ENCODE measurements at regions not wholly inside any gene's neighbourhood (a gene's known extent, or its start where the extent isn't known, plus 50 kb on each side); places are given as distances from the start of the nearest gene placed in this dataset.

DNA sequence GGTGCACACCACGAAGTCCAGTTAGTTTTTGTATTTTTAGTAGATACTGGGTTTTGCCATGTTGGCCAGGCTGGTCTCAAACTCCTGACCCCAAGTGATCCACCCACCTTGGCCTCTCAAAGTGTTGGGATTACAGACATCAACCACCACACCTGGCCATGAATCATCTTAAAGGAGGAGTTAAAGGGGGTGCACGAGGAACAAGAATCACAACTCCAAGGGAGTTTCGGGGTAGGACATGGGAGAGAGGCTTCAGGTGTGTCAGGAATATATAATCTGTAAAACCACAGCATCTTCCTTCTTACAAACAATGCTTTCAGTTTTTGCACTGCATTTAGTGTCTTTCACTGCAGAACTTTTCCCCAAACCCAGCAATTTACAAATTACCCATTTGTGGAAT, 137.4 kb upstream of the SGK1 start:
- Mint-ChIP-seq H3K27me3 (ENCODE audit: insufficient read depth, low read depth) (no peaks in the 10 kb centered on the region), H3K36me3 (no peaks in the 10 kb centered on the region), H3K4me1 (peaks cover 4% of the 10 kb centered on the region), H3K27ac (no peak overlapping the region), H3K4me3 (no peak overlapping the region), H3K9me3 (no peaks in the 10 kb centered on the region)
- Histone ChIP-seq H4K20me1 (ENCODE audit: low read depth) (no peaks in the 10 kb centered on the region), H3K27ac (no peak overlapping the region), H3K27me3 (no peaks in the 10 kb centered on the region), H3K9me3 (ENCODE audit: low read depth) (no peaks in the 10 kb centered on the region), H3K36me3 (no peaks in the 10 kb centered on the region), H3K4me3 (no peak overlapping the region), H3K9ac (no peak overlapping the region), H3K79me2 (ENCODE audit: low read depth) (no peaks in the 10 kb centered on the region), H2AFZ (replicated peaks) (no peak overlapping the region), H3K4me1 (no peaks in the 10 kb centered on the region), H3K4me2 (no peak overlapping the region), H3F3A (ENCODE audit: low read depth) (no peaks in the 10 kb centered on the region)
- DNase-seq (ENCODE audit: low spot score), result no peak
- TF ChIP-seq, protein P1, sequence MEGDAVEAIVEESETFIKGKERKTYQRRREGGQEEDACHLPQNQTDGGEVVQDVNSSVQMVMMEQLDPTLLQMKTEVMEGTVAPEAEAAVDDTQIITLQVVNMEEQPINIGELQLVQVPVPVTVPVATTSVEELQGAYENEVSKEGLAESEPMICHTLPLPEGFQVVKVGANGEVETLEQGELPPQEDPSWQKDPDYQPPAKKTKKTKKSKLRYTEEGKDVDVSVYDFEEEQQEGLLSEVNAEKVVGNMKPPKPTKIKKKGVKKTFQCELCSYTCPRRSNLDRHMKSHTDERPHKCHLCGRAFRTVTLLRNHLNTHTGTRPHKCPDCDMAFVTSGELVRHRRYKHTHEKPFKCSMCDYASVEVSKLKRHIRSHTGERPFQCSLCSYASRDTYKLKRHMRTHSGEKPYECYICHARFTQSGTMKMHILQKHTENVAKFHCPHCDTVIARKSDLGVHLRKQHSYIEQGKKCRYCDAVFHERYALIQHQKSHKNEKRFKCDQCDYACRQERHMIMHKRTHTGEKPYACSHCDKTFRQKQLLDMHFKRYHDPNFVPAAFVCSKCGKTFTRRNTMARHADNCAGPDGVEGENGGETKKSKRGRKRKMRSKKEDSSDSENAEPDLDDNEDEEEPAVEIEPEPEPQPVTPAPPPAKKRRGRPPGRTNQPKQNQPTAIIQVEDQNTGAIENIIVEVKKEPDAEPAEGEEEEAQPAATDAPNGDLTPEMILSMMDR (IDR thresholded peaks at IDR 0.05), result no peak

DNA sequence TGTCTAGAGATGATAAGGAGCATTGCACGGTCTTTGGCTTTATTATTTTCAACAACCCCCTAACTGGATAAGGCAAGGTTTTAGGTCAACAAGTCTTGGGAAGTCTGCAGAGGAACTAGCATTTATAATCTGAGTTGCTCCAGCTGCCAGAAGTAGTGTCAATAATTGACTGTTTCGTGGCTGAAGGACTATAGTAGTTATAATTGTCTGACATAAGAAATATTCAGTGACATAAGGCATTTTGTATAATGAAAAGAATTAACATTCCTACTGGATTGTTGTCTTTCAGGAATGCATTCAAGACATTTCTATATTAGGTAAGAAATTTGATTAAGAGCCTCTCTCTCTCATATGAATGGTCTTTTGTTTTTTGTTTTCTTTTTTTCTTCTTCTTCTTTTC, 136.9 kb upstream of the SGK1 start:
- TF ChIP-seq, protein P1 (IDR thresholded peaks at IDR 0.05), result no peak
- TF ChIP-seq EZH2 (IDR thresholded peaks at IDR 0.05), result no peak
- no peak for TF ChIP-seq EZH2phosphoT487 (IDR thresholded peaks at IDR 0.05)
- H3F3A ChIP-seq (ENCODE audit: low read depth), result no peaks in the 10 kb centered on the region
- no peak overlapping the region for H3K4me3 ChIP-seq
- H3K4me2 ChIP-seq, result no peak overlapping the region
- Mint-ChIP-seq H3K36me3 (no peaks in the 10 kb centered on the region), H3K9me3 (no peaks in the 10 kb centered on the region), H3K27me3 (ENCODE audit: insufficient read depth, low read depth) (no peaks in the 10 kb centered on the region), H3K4me3 (no peak overlapping the region), H3K27ac (no peak overlapping the region), H3K4me1 (peaks cover 4% of the 10 kb centered on the region)
- H3K27me3 ChIP-seq, result no peaks in the 10 kb centered on the region
- H3K79me2 ChIP-seq (ENCODE audit: low read depth), result no peaks in the 10 kb centered on the region
- H4K20me1 ChIP-seq (ENCODE audit: low read depth), result no peaks in the 10 kb centered on the region
- H3K9me3 ChIP-seq (ENCODE audit: low read depth), result no peaks in the 10 kb centered on the region
- no peak overlapping the region for H3K9ac ChIP-seq
- no peaks in the 10 kb centered on the region for H3K36me3 ChIP-seq
- no peak overlapping the region for H2AFZ ChIP-seq (replicated peaks)
- no peaks in the 10 kb centered on the region for H3K4me1 ChIP-seq
- no peak overlapping the region for H3K27ac ChIP-seq
- DNase-seq (ENCODE audit: low spot score), result no peak

DNA sequence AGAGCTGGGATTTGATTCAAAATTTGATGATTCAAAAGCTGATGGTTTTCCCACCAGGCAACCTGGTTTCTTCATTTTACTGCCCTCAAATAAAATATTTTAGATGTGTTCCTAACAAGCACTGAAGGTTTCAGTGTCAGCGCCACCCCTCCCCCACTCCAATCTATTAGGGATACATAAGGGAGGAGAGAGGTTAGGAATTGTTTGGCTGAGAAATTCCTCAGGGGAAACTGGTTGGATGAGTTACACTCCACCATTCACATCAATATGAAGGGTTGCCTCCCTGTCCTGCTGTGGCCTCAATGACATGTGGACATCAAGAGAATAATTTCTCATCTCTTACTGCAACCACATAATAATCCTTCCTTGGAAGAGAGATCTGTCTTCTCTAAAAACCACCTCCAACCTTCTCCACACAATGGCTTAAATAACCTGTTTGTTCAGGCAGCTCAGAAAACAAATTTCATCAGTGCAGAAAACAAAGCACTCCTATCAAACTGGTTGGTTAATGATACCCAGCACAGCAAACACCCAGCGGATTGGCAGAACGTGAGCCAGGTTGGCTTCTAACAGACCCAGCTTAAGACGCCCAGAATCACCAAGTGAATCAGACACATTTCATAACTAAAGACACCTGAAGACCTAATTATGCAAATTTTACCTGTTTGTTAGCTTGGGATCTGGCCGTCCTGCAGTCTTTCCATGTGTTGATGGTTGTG, 136.0 kb upstream of the SGK1 start:
- Histone ChIP-seq H3K4me3 (no peak overlapping the region), H3K9me3 (ENCODE audit: low read depth) (no peaks in the 10 kb centered on the region), H3K4me2 (no peak overlapping the region), H3K79me2 (ENCODE audit: low read depth) (no peaks in the 10 kb centered on the region), H3K9ac (no peak overlapping the region), H3K27me3 (no peaks in the 10 kb centered on the region), H3K4me1 (no peaks in the 10 kb centered on the region), H4K20me1 (ENCODE audit: low read depth) (no peaks in the 10 kb centered on the region), H3F3A (ENCODE audit: low read depth) (no peaks in the 10 kb centered on the region), H2AFZ (replicated peaks) (peak overlapping the region; percentile 24), H3K27ac (no peak overlapping the region), H3K36me3 (no peaks in the 10 kb centered on the region)
- H3K27ac Mint-ChIP-seq, result no peak overlapping the region
- DNase-seq (ENCODE audit: low spot score), result no peak
- no peaks in the 10 kb centered on the region for H3K36me3 Mint-ChIP-seq
- H3K9me3 Mint-ChIP-seq, result no peaks in the 10 kb centered on the region
- H3K4me1 Mint-ChIP-seq, result peaks cover 4% of the 10 kb centered on the region
- H3K4me3 Mint-ChIP-seq, result no peak overlapping the region
- no peaks in the 10 kb centered on the region for H3K27me3 Mint-ChIP-seq (ENCODE audit: insufficient read depth, low read depth)
- no peak for TF ChIP-seq EZH2phosphoT487 (IDR thresholded peaks at IDR 0.05)
- TF ChIP-seq EZH2 (IDR thresholded peaks at IDR 0.05), result no peak
- TF ChIP-seq, protein P1 (IDR thresholded peaks at IDR 0.05), result no peak

All from neural progenitor cell (in vitro differentiated cells).